ENCODE measurements at regions not wholly inside any gene's neighbourhood (a gene's known extent, or its start where the extent isn't known, plus 50 kb on each side); places are given as distances from the start of the nearest gene placed in this dataset.

DNA sequence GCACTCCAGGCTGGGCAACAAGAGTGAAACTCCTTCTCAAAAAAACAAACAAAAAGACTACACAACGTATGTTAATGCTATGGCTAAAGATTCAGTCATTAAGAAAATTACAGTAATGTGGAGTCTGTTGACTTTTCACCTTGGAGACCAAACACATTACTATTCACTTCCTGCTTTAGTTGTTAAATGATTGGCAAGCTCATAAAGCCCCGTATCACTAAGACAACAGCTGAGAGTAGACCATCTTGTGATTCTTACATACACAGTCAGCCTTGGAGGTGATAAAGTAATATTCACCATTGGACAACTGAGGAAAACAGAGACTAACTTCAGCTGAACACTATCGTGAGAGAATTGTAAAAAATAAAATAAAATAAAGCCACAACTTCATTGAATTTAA is 86.5 kb downstream of the KCTD12 start:
- Mint-ChIP-seq H3K4me3 (no peak overlapping the region), H3K27me3 (ENCODE audit: low read depth) (0 out of 2 replicates have a peak, but pooled peaks cover 1% of the 10 kb centered on the region), H3K9me3 (no peaks in the 10 kb centered on the region), H3K4me1 (0 out of 4 replicates have a peak, but pooled peaks cover 0 to under 1% of the 10 kb centered on the region in 2 experiments), H3K36me3 (ENCODE audit: insufficient read depth in 1 of 3, low read depth in 3 of 3) (no peaks in the 10 kb centered on the region), H3K27ac (no peak overlapping the region)
- Histone ChIP-seq H2AK5ac (ENCODE audit: insufficient read length, low read length) (no peak overlapping the region), H3K4me2 (ENCODE audit: insufficient read depth, insufficient read length, low read length) (no peak overlapping the region), H3K14ac (ENCODE audit: insufficient read depth, low read length) (no peak overlapping the region), H3K27ac (ENCODE audit: insufficient read length, low read depth, low read length) (no peak overlapping the region), H2BK15ac (ENCODE audit: low read depth, low read length) (no peak overlapping the region), H4K5ac (ENCODE audit: insufficient read length, low read depth, low read length) (no peak overlapping the region), H2BK20ac (ENCODE audit: low read depth, low read length, poor library complexity, severe bottlenecking) (no peak overlapping the region), H4K8ac (replicated peaks; ENCODE audit: insufficient read length, low read depth, low read length) (no peak overlapping the region), H4K20me1 (ENCODE audit: control insufficient read depth, insufficient read depth, insufficient read length) (no peaks in the 10 kb centered on the region), H3K4ac (ENCODE audit: low read depth, low read length) (no peak overlapping the region), H3K56ac (ENCODE audit: insufficient read length, low read depth, low read length) (no peak overlapping the region), H3K18ac (ENCODE audit: insufficient read length, low read depth, low read length) (no peak overlapping the region), H2BK5ac (ENCODE audit: insufficient read length, low read length) (no peak overlapping the region), H2AFZ (ENCODE audit: low read length) (no peak overlapping the region), H2BK12ac (ENCODE audit: insufficient read length, low read depth, low read length) (no peak overlapping the region), H3K23ac (ENCODE audit: insufficient read length, low read depth, low read length) (no peak overlapping the region), H3K79me2 (ENCODE audit: insufficient read depth, low read length) (no peaks in the 10 kb centered on the region), H4K91ac (ENCODE audit: insufficient read length, low read depth, low read length) (no peak overlapping the region), H3K23me2 (ENCODE audit: insufficient read length, low read depth, low read length, poor library complexity, severe bottlenecking) (no peaks in the 10 kb centered on the region), H3K9ac (ENCODE audit: extremely low read depth, insufficient read length, low read length) (no peak overlapping the region), H2BK120ac (ENCODE audit: low read depth, low read length, poor library complexity, severe bottlenecking) (no peak overlapping the region), H3K27me3 (ENCODE audit: insufficient read depth, low read length) (no peaks in the 10 kb centered on the region), H3T11ph (ENCODE audit: low read length) (no peak overlapping the region), H3K79me1 (ENCODE audit: insufficient read depth, low read depth, low read length, poor library complexity, severe bottlenecking) (no peaks in the 10 kb centered on the region), H3K4me1 (ENCODE audit: insufficient read depth, low read length) (no peaks in the 10 kb centered on the region), H3K9me3 (ENCODE audit: control insufficient read depth, low read depth, low read length) (no peaks in the 10 kb centered on the region)
- DNase-seq, result no peak
- no CpG with 5 or more reads among the region's 3 CpGs for WGBS (ENCODE audit: extremely low coverage, insufficient read length, low lambda C conversion rate)
- TF ChIP-seq, protein P1, sequence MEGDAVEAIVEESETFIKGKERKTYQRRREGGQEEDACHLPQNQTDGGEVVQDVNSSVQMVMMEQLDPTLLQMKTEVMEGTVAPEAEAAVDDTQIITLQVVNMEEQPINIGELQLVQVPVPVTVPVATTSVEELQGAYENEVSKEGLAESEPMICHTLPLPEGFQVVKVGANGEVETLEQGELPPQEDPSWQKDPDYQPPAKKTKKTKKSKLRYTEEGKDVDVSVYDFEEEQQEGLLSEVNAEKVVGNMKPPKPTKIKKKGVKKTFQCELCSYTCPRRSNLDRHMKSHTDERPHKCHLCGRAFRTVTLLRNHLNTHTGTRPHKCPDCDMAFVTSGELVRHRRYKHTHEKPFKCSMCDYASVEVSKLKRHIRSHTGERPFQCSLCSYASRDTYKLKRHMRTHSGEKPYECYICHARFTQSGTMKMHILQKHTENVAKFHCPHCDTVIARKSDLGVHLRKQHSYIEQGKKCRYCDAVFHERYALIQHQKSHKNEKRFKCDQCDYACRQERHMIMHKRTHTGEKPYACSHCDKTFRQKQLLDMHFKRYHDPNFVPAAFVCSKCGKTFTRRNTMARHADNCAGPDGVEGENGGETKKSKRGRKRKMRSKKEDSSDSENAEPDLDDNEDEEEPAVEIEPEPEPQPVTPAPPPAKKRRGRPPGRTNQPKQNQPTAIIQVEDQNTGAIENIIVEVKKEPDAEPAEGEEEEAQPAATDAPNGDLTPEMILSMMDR (conservative IDR thresholded peaks at IDR 0.05), result no peak
